Type B pancreatic cell (in vitro differentiated cells): ENCODE measurements at regions not wholly inside any gene's neighbourhood (a gene's known extent, or its start where the extent isn't known, plus 50 kb on each side); places are given as distances from the start of the nearest gene placed in this dataset.

ENCODE experiments used
- DNase-seq: peaks from one replicate; pipeline ENCODE4 v3.0.0; 2021; ENCODE audit warnings: mixed read lengths; ENCODE audit not compliant: unreplicated experiment; ENCODE audit errors: extremely low spot score
- H3K27ac Mint-ChIP-seq: 2 replicates; pipeline ENCODE4 v1.8.0; 2021; ENCODE audit warnings: mild to moderate bottlenecking, mixed read lengths
- H3K27me3 Mint-ChIP-seq: 2 replicates; pipeline ENCODE4 v1.8.0; 2021; ENCODE audit warnings: mixed read lengths
- H3K36me3 Mint-ChIP-seq: 2 replicates; pipeline ENCODE4 v1.8.0; 2021; ENCODE audit warnings: mixed read lengths
- H3K4me1 Mint-ChIP-seq: one replicate; pipeline ENCODE4 v1.8.0; 2021; ENCODE audit warnings: mixed read lengths; ENCODE audit not compliant: unreplicated experiment
- H3K4me3 Mint-ChIP-seq: 2 replicates; pipeline ENCODE4 v1.8.0; 2021; ENCODE audit warnings: mild to moderate bottlenecking, mixed read lengths
- H3K9me3 Mint-ChIP-seq: 2 replicates; pipeline ENCODE4 v1.8.0; 2021; ENCODE audit warnings: mixed read lengths
- CTCF ChIP-seq: fragments of 200-600 bp; sonication (generic); conservative IDR thresholded peaks from 2 replicates; pipeline ENCODE4 v1.5.0; 2021; ENCODE audit warnings: antibody characterized with exemption, mild to moderate bottlenecking

DNA sequence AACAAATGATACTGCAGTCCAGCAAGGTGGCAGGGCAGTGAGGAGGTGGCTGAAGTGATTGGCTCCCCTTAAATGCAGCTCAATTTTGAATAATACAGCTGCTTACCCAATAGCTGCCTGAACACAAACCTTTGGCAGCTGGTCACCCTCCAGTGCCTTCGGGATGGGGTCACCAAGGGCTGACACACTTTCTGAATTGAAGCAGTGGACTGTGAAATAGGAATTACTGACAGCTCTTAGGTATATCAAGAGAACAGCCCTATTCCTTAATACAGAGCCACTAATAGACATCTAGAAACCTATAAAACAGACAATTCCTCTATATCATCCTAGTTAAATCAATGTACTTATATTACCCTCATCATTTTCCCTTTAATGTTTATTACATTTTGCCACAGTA lies 474.2 kb upstream of the KIRREL3 start:
- Mint-ChIP-seq H3K4me1 (peaks cover 7% of the 10 kb centered on the region), H3K27ac (no peak overlapping the region), H3K4me3 (no peak overlapping the region), H3K36me3 (no peaks in the 10 kb centered on the region), H3K27me3 (peaks cover 33% of the 10 kb centered on the region), H3K9me3 (no peaks in the 10 kb centered on the region)
- no peak for DNase-seq
- TF ChIP-seq CTCF, result no peak

DNA sequence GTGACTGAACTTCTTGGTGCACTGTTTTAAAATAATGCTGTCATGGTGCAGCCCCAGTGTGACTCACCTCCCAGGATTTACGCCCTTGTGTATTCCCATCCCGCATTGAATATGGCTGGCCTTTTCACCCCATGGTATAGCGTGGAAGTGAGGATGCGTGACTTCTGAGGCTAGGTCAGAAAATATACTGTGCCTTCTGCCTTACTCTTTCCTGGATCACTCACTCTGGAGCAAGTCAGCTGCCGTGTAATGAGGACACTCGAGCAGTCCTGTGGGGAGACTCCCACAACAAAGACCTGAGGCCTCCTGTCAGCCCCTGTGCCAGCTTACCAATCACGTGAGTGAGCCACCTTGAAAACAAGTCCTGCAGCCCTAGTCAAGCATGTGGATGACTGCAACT lies 471.9 kb upstream of the KIRREL3 start:
- H3K36me3 Mint-ChIP-seq, result no peaks in the 10 kb centered on the region
- H3K27ac Mint-ChIP-seq, result no peak overlapping the region
- no peak overlapping the region for H3K4me3 Mint-ChIP-seq
- H3K4me1 Mint-ChIP-seq, result peaks cover 13% of the 10 kb centered on the region
- TF ChIP-seq CTCF, result no peak
- no peak for DNase-seq
- H3K9me3 Mint-ChIP-seq, result no peaks in the 10 kb centered on the region
- peaks cover 34% of the 10 kb centered on the region for H3K27me3 Mint-ChIP-seq

DNA sequence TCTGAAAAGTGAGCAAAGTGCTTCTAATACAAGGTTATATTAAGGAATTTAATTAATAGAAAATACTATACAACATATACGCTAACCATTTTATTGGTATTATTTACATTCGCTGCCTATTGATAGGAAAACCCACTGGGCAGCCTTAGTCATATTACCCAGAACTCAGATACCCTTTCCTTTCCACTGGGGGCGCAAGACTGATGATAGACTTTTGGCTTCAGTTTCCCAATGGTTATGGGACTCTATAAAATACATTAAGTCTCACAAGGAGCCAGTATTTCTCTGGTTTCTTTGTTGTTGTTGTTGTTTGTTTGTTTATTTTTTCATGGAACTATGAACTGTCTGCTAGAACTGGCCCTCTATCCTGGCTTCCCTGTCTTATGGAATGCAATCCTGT lies 471.1 kb upstream of the KIRREL3 start:
- no peak overlapping the region for H3K27ac Mint-ChIP-seq
- TF ChIP-seq CTCF, result peak; percentile 30
- DNase-seq, result no peak
- peaks cover 13% of the 10 kb centered on the region for H3K4me1 Mint-ChIP-seq
- H3K36me3 Mint-ChIP-seq, result no peaks in the 10 kb centered on the region
- H3K4me3 Mint-ChIP-seq, result no peak overlapping the region
- no peaks in the 10 kb centered on the region for H3K9me3 Mint-ChIP-seq
- peaks cover 31% of the 10 kb centered on the region for H3K27me3 Mint-ChIP-seq

DNA sequence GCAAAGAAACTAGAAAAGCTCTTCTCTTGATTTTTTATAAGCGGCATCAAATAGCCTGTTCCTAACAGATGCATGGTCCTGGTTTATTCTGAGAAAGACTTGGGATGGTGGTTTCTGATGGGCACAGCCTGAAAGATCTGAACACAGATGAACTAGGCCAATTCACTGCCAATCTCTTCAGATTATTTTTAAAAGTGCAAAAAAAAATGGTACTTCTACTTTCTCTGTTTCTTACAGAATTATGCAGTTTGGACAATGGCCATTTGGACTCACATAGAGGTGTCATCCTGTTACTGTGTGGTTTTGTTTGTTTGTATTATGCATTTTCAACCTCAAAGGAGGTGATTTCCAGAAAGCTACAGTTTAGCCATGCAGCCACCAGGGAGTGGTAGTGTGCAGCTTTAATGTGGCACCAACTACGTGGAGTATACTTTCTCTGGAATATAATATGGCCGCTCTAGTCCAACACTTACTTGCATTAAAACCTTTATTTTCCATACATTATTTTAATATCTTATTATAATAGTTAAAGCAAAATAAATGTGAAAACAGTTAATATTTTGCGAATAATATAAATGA lies 469.8 kb upstream of the KIRREL3 start:
- Mint-ChIP-seq H3K27ac (no peak overlapping the region), H3K27me3 (peaks cover 28% of the 10 kb centered on the region), H3K9me3 (no peaks in the 10 kb centered on the region), H3K4me3 (no peak overlapping the region), H3K4me1 (peaks cover 12% of the 10 kb centered on the region), H3K36me3 (no peaks in the 10 kb centered on the region)
- DNase-seq, result no peak
- peak; percentile 70 for TF ChIP-seq CTCF

- TF ChIP-seq CTCF, result no peak
- Mint-ChIP-seq H3K4me1 (peaks cover 17% of the 10 kb centered on the region), H3K27ac (no peak overlapping the region), H3K4me3 (no peak overlapping the region), H3K27me3 (peaks cover 25% of the 10 kb centered on the region), H3K9me3 (no peaks in the 10 kb centered on the region), H3K36me3 (no peaks in the 10 kb centered on the region)
- no peak for DNase-seq
These were observed 463.8 kb upstream of the KIRREL3 start for GRCh38 chr11:127464325-127464724.

DNA sequence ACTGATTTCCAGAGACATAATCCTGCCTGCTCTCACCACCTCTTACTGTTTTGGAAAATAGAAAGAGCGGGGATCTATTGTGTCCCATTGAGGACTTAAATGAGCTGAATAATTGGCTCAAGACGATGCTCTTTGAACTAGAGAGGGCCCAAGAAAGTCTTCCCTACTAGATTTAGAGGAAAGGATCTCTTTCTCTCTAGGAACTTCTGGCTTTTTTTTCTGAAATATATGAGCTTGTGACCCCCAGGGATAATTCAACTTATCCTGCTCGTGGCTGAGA lies 461.4 kb upstream of the KIRREL3 start:
- peaks cover 32% of the 10 kb centered on the region for H3K27me3 Mint-ChIP-seq
- H3K4me1 Mint-ChIP-seq, result peaks cover 17% of the 10 kb centered on the region
- DNase-seq, result no peak
- H3K36me3 Mint-ChIP-seq, result no peaks in the 10 kb centered on the region
- H3K9me3 Mint-ChIP-seq, result no peaks in the 10 kb centered on the region
- H3K4me3 Mint-ChIP-seq, result no peak overlapping the region
- no peak overlapping the region for H3K27ac Mint-ChIP-seq
- no peak for TF ChIP-seq CTCF
